ENCODE measurements at regions not wholly inside any gene's neighbourhood (a gene's known extent, or its start where the extent isn't known, plus 50 kb on each side); places are given as distances from the start of the nearest gene placed in this dataset.

DNA sequence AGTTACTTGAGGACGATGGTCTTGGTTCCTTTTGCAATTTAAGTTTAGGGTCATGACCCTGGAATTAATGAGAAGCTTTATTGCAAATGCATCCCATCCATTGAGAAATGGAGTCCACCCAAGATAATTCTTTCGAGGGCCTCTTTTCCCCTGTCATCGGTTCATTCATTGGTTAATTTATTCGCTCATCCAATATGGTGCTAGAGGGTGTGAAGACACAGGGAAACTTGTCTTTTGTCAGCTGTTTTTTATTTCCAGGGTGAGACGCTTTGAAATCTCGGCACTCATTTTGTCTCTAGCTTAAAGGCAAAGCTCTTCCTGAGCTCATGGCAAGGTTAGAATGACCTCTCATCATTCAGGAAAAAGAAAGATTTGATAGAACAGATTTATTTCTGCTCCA, 464.2 kb upstream of the EEF2KMT start:
- Histone ChIP-seq H3K4me2 (ENCODE audit: control insufficient read depth, extremely low read depth, insufficient read depth, low read depth, low read length) (no peak overlapping the region), H2AFZ (ENCODE audit: control insufficient read depth, low read length) (no peak overlapping the region), H3K4me1 (ENCODE audit: control insufficient read depth, extremely low read depth, insufficient read depth, low read length) (no peaks in the 10 kb centered on the region), H3K79me2 (ENCODE audit: control insufficient read depth, insufficient read depth, low read length) (no peaks in the 10 kb centered on the region), H3K9ac (ENCODE audit: control insufficient read depth, extremely low read depth, insufficient read depth, low read length) (no peak overlapping the region), H3K27ac (ENCODE audit: control insufficient read depth, insufficient read depth, low read length) (no peak overlapping the region), H3K27me3 (ENCODE audit: control insufficient read depth, extremely low read depth, insufficient read depth, low read length) (no peaks in the 10 kb centered on the region), H3K9me1 (ENCODE audit: control insufficient read depth, extremely low read depth, insufficient read depth, low read length) (no peaks in the 10 kb centered on the region), H3K9me3 (ENCODE audit: control insufficient read depth, low read depth, low read length) (peaks cover 1% of the 10 kb centered on the region), H3K4me3 (ENCODE audit: control insufficient read depth in 2 of 3, extremely low read depth in 1 of 3, insufficient read depth in 2 of 3, low read depth in 1 of 3, low read length in 3 of 3) (no peak overlapping the region), H3K36me3 (ENCODE audit: control insufficient read depth in 2 of 2, extremely low read depth in 1 of 2, insufficient read depth in 2 of 2, low read length in 2 of 2) (no peaks in the 10 kb centered on the region), H4K20me1 (ENCODE audit: control insufficient read depth, extremely low read depth, insufficient read depth, low read length) (no peaks in the 10 kb centered on the region)
- no peak for DNase-seq (ENCODE audit: low read depth, low spot score)
- dilution Hi-C loops (cut with MboI; ENCODE audit: extremely low pct_ligation_motif_present, low sequenced_read_pairs) = no loop called here
- TF ChIP-seq EZH2 (IDR thresholded peaks at IDR 0.05; ENCODE audit: low read length) = no peak
- FAIRE-seq = no peak

- Histone ChIP-seq H3K36me3 (ENCODE audit: control insufficient read depth in 2 of 2, extremely low read depth in 1 of 2, insufficient read depth in 2 of 2, low read length in 2 of 2) (no peaks in the 10 kb centered on the region), H3K27me3 (ENCODE audit: control insufficient read depth, extremely low read depth, insufficient read depth, low read length) (no peaks in the 10 kb centered on the region), H3K79me2 (ENCODE audit: control insufficient read depth, insufficient read depth, low read length) (no peaks in the 10 kb centered on the region), H4K20me1 (ENCODE audit: control insufficient read depth, extremely low read depth, insufficient read depth, low read length) (no peaks in the 10 kb centered on the region), H3K4me3 (ENCODE audit: control insufficient read depth in 2 of 3, extremely low read depth in 1 of 3, insufficient read depth in 2 of 3, low read depth in 1 of 3, low read length in 3 of 3) (no peak overlapping the region), H2AFZ (ENCODE audit: control insufficient read depth, low read length) (no peak overlapping the region), H3K9me3 (ENCODE audit: control insufficient read depth, low read depth, low read length) (peaks cover 1% of the 10 kb centered on the region), H3K4me2 (ENCODE audit: control insufficient read depth, extremely low read depth, insufficient read depth, low read depth, low read length) (no peak overlapping the region), H3K9me1 (ENCODE audit: control insufficient read depth, extremely low read depth, insufficient read depth, low read length) (no peaks in the 10 kb centered on the region), H3K27ac (ENCODE audit: control insufficient read depth, insufficient read depth, low read length) (no peak overlapping the region), H3K4me1 (ENCODE audit: control insufficient read depth, extremely low read depth, insufficient read depth, low read length) (no peaks in the 10 kb centered on the region), H3K9ac (ENCODE audit: control insufficient read depth, extremely low read depth, insufficient read depth, low read length) (no peak overlapping the region)
- TF ChIP-seq, protein P1, sequence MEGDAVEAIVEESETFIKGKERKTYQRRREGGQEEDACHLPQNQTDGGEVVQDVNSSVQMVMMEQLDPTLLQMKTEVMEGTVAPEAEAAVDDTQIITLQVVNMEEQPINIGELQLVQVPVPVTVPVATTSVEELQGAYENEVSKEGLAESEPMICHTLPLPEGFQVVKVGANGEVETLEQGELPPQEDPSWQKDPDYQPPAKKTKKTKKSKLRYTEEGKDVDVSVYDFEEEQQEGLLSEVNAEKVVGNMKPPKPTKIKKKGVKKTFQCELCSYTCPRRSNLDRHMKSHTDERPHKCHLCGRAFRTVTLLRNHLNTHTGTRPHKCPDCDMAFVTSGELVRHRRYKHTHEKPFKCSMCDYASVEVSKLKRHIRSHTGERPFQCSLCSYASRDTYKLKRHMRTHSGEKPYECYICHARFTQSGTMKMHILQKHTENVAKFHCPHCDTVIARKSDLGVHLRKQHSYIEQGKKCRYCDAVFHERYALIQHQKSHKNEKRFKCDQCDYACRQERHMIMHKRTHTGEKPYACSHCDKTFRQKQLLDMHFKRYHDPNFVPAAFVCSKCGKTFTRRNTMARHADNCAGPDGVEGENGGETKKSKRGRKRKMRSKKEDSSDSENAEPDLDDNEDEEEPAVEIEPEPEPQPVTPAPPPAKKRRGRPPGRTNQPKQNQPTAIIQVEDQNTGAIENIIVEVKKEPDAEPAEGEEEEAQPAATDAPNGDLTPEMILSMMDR (optimal IDR thresholded peaks at IDR 0.05 in 1 of 3, IDR thresholded peaks at IDR 0.05 in 1 of 3, conservative IDR thresholded peaks at IDR 0.05 in 1 of 3; ENCODE audit: extremely low read depth in 1 of 3, insufficient read depth in 2 of 3, low read length in 3 of 3) = no peak
- no peak for TF ChIP-seq EZH2 (IDR thresholded peaks at IDR 0.05; ENCODE audit: low read length)
- dilution Hi-C loops (cut with MboI; ENCODE audit: extremely low pct_ligation_motif_present, low sequenced_read_pairs) = no loop called here
- FAIRE-seq (no peak), DNase-seq (ENCODE audit: low read depth, low spot score) (no peak)
These were observed 462.5 kb upstream of the EEF2KMT start for GRCh38 chr16:5560084-5560483.

GRCh38 chr16:5557966-5558365, 460.4 kb upstream of the EEF2KMT start:
- Histone ChIP-seq H3K9me3 (ENCODE audit: control insufficient read depth, low read depth, low read length) (peaks cover 1% of the 10 kb centered on the region), H3K27me3 (ENCODE audit: control insufficient read depth, extremely low read depth, insufficient read depth, low read length) (no peaks in the 10 kb centered on the region), H3K9me1 (ENCODE audit: control insufficient read depth, extremely low read depth, insufficient read depth, low read length) (no peaks in the 10 kb centered on the region), H3K4me2 (ENCODE audit: control insufficient read depth, extremely low read depth, insufficient read depth, low read depth, low read length) (no peak overlapping the region), H3K9ac (ENCODE audit: control insufficient read depth, extremely low read depth, insufficient read depth, low read length) (no peak overlapping the region), H3K36me3 (ENCODE audit: control insufficient read depth in 2 of 2, extremely low read depth in 1 of 2, insufficient read depth in 2 of 2, low read length in 2 of 2) (no peaks in the 10 kb centered on the region), H3K4me3 (ENCODE audit: control insufficient read depth in 2 of 3, extremely low read depth in 1 of 3, insufficient read depth in 2 of 3, low read depth in 1 of 3, low read length in 3 of 3) (no peak overlapping the region), H2AFZ (ENCODE audit: control insufficient read depth, low read length) (no peak overlapping the region), H3K27ac (ENCODE audit: control insufficient read depth, insufficient read depth, low read length) (no peak overlapping the region), H3K4me1 (ENCODE audit: control insufficient read depth, extremely low read depth, insufficient read depth, low read length) (no peaks in the 10 kb centered on the region), H3K79me2 (ENCODE audit: control insufficient read depth, insufficient read depth, low read length) (no peaks in the 10 kb centered on the region), H4K20me1 (ENCODE audit: control insufficient read depth, extremely low read depth, insufficient read depth, low read length) (no peaks in the 10 kb centered on the region)
- dilution Hi-C loops (cut with MboI; ENCODE audit: extremely low pct_ligation_motif_present, low sequenced_read_pairs) = no loop called here
- DNase-seq (ENCODE audit: low read depth, low spot score) = no peak
- FAIRE-seq = no peak
- TF ChIP-seq, protein P1 (optimal IDR thresholded peaks at IDR 0.05 in 1 of 3, IDR thresholded peaks at IDR 0.05 in 1 of 3, conservative IDR thresholded peaks at IDR 0.05 in 1 of 3; ENCODE audit: extremely low read depth in 1 of 3, insufficient read depth in 2 of 3, low read length in 3 of 3) = no peak
- TF ChIP-seq EZH2 (IDR thresholded peaks at IDR 0.05; ENCODE audit: low read length) = no peak

All from keratinocyte (primary cell).